Islet of Langerhans (tissue), 1 donor: ENCODE measurements at regions not wholly inside any gene's neighbourhood (a gene's known extent, or its start where the extent isn't known, plus 50 kb on each side); places are given as distances from the start of the nearest gene placed in this dataset.
A peak's percentile ranks its signal among the peaks of the same experiment; 100 is the strongest.

Experiments used
- FAIRE-seq: peaks from one replicate; lab custom pipeline; 2011; peaks lifted over from hg19 to GRCh38; lab: Jason Lieb, UNC

DNA sequence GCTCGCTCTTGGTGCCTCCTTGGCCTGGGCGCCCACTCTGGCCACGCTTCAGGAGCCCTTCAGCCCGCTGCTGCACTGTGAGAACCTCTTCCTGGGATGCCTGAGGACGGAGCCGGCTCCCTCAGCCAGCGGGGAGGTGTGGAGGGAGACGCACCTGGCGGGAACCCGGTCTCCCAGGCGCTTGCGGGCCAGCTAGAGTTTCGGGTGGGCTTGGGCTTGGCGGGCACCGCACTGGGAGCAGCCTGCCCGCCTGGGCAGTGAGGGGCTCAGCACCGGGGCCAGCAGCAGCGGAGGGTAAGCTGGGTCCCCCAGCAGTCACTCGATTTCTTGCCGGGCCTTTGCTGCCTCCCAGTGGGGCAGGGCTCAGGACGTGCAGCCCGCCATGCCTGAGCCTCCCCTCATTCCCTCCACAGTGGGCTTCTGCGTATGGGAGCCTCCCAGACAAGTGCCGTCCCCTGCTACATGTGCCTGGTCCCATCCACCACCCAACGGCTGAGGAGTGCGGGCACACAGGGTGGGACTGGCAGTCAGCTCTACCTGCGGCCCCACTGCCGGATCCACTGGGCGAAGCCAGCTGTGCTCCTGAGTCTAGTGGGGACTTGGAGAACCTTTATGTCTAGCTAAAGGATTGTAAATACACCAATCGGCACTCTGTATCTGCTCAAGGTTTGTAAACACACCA, 708.7 kb downstream of the VGLL3 start:
- no peak for FAIRE-seq

DNA sequence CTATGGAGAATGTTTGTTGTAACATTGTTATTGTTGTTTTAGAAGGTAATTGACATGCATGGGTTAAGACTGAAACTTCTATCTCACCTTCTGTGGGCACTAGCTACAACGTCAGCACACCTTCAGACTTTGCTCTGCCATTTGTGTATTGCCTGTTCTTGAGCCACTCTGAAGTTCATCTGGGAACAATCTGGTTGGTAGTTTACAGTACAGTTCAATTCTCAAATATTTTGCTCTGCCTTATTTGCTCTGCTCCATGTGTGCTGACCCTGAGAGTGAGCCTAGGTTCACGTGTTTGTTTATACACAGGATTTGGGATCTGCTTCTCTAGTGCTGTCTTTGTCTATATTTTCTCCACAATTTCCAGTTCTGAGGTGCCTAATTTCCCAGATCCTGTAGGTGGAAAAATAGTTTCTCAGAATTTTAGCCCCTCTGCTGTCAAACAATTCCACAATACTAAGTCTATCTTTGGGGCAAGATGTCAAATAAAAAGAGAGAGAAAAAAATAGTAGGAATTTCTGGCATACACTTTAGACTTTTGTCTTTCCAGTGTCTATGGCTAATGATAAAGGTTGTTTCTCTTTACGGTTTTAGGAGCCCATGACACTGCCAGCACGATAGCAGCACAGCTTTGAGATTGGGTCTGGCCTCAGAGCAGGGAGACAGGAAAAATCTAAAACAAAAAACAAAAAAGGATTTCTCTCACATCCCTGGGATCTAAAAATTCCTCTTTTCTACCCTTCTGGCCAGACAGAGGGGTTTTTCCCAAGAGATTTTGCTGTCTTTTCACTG, 721.4 kb downstream of the VGLL3 start:
- no peak for FAIRE-seq

DNA sequence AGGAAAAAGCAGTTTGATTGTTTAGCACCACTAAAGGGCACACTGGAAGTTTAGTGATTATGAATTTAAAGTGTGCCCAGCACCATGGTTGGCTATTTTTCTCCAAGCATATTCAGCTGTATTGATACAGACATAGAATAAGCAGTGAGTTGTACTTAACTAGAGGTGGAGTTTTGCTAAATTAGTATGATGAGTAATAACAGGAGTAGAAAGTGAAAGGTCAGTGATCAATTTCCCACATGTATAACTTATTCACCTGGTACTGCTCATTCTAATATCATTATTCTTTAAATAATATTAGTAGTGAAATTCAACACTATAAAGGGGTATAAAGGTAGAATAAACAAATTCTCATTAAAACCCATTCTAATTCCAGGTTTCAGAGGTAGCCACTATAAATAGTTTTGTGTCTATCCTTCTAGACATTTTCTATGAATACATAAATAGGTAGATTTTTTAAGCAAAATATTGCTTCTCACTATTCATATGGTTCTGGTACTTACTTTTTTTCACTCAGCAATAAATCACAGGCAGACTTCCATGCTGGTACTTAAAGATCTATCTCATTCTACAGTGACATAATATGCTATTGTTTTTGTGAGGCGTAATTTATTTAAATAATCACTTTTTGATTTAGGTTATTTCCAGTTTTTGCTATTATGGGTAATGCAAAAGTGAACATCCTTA, 732.9 kb downstream of the VGLL3 start:
- no peak for FAIRE-seq

DNA sequence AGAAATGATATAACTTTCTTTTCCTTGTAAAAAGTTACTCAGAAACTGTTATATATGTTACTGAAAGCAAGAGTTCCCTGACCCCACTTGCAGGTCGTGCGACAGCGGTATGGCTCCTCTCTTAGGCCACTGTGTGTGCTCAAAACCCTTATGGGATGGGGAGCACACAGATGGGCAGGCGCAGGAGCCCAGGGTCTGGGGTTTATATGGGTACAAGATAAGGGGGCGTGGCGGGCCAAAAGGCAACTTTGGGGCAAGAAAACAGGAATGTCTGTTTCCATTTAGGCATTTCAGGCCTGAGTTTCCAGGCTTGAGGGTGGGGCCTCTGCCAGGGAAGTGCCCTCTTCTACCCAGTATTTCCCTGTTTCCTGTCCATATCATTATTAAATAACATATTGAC, 736.5 kb downstream of the VGLL3 start:
- FAIRE-seq = no peak

DNA sequence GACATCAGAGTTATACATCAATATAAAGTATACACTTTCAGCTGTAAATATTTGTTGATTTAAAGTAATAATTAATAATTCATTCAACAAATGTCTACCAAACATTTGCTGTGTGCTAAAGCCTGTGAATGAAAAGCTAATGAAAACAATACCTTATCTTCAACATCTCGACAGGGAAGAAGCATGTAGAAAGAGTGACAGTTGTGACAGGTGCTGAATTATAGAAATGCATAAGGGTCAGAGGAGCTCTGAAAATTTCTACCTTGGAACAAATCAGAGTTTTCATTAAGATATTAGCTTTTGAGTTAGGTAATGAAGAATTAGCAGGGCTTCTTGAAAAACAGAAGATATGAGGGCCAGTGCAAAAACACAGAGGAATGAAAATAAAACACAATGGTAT, 739.2 kb downstream of the VGLL3 start:
- no peak for FAIRE-seq

DNA sequence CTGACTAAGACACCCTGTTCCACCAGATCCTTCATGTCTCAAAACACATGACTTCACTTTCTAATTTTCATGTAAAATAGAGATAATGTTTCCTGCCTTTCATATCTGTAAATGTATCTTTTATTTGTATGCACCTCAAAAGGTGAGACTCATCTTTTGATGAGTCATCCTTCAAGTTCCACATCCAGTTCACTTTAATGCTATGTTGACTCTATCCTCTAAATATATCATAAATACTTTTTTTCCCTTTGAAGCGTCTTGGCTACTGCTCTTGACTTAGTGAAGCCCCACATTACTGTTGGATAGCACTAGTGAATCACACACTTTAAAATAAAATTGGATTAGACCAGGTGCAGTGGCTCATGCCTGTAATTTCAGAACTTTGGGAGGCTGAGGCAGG, 741.1 kb downstream of the VGLL3 start:
- no peak for FAIRE-seq

DNA sequence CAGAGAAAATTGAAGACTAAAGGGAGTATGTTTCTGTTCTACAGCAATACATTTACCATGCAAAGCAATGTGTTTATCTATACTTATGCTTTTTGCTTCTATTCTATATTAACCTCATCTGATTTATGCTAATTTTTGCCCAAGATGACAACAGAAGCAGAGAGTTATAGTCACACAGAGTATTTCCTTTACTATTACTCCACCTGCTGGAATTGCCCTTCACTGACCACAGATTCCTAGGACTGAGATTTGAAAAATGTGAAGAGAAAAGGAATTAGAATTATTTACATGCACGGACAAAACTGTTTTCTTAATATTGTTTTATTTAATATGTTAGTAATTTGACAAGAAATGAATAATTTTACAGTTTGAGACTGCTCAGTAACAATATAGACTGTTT, 745.6 kb downstream of the VGLL3 start:
- peak; percentile 79 for FAIRE-seq

DNA sequence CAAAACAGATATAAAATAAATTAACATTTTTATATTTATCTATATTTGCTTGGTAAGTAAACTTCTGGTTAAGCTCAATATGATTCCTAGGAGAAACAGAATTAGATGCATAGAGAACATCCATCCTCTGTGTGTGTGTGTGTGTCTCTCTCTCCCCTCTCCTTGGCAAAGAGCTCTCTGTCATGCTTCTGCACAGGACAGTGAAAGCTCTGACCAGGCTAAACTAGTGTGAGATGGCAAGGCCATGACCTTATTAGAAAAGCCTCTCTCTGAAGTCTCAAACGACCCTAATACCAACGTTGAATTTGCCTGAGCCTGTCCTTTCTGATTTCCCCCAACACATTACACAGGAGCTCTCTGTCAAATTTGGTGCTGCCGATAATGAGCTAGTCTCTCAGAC, 746.0 kb downstream of the VGLL3 start:
- FAIRE-seq = no peak

DNA sequence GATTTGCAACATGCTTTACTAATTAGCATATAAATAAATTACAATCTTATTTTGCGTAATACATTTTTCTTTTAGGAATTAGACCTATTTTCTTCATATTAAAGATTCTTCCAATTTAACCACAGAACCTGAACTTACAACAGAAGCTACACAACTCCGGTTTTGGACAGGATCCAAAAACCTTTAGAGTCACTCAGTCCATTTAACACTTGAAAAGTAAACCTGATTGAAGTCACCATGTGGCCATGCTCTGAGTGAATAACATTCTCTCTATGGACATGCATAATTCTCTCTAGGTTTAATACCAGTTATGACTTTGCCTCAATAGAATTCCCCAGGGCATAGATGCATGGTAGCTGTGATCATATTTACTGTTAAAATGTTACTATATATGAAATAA, 751.0 kb downstream of the VGLL3 start:
- no peak for FAIRE-seq

DNA sequence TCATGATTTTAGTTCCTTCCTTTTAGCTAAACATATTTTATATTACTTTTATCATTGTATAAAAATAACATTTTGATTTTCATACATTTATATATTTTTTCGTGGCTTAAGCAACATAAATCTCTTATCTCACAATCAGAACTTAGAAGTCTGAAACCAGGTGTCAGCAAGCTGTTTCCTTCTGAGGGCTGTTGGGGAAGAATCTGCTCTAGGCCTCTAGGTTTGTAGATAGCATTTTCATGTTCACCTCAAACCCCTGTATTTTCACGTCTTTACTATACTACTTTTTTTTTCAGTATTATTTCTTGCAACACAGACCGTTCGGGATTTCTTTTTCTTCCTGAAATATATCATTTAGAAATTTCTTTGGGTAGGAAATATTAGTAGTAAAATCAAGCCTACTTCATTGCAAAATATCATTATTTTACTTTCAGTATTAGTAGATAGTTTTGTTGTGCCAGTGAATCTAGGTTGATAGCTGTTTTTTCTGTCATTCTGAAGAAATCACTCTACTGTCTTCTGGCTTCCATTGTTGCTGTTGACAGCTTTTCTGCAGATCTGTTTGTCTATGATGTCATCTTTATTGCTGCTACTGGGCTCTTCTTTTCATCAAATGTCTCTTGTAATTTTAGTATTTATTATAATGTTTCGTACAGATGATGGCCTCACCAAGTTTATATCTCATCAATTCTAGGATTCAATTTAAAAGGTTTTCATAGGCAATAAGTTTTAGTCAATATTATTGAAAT, 756.3 kb downstream of the VGLL3 start:
- no peak for FAIRE-seq

DNA sequence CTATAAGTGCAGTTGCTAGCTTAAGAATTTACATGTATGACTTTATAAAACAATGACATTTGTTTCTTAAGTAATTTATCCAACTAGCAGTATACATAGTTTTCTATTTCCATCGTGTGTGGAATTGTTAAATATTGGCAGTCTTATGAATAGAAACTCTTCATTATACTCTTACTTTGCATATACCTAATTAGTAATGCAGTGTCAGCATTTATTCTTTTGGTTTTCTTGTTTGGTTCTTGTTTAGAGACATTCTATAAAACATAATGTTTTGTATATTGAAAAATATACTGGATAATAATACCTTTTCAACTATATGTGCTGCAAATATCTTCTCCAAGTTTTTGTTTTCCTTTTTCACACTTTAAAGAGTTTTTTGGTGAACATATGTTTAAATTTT, 760.2 kb downstream of the VGLL3 start:
- no peak for FAIRE-seq

DNA sequence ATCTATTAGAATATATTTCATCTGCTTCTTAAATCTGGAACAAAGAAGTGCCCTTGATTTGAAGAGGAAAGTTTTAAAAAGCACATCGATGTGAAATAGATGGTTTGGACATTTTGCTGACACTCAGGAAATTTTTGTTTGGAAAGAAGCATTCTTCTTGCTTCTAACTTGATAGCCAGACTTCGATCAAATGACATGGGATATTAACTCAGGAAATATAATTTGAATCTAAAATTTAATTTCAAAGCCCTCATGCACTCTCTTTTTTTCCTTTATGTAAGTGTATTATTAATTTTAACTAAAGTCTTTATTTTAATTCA, 761.2 kb downstream of the VGLL3 start:
- no peak for FAIRE-seq

DNA sequence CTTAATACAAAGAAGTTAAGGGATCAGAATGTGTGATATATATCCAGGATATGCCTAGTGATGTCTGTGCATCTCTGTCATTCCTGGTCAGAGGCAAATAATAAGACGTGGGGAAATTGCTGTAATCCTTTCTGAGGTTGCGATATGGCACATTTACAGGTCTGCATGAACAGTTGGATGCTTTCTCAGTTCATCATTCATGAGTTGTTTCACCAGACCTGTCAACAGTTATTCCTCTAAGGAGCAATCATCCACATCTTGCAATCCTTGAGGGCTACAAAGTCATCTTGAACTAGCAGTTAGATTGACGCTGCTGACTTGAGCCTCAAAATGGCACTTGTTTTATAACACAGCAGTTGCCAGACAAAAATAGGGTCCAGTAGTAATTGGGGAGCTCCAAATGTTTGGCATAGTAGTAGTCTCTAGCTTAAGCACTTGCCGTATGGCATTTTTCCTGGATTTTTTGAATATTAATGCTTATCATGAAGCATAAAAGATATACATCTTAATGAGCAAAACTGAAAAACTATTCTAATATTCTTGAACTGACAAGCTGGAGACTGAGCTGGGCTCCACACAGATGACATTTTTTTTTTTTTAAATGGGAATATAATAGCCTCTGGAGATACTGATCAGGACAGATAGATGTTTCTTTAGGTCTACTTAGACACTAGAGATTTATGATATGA, 761.7 kb downstream of the VGLL3 start:
- FAIRE-seq = no peak

DNA sequence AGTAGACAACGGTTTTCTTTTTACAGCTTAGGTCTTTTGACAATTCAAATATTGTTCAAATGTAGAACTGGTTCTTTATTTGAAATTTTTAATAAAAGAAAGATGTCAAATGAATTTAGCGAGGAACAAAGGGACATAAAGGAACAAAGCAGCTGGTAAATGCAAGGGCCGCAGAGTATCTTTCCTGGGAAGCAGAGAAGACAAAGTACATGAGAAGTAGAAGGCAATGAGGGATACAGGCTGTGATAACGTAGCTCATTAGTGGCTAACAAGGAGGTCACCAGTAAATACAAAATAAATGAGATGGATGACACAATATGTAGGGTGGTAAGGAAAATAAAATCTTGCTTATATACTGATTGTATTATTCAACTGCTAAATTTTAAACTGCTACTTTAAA, 762.8 kb downstream of the VGLL3 start:
- no peak for FAIRE-seq

DNA sequence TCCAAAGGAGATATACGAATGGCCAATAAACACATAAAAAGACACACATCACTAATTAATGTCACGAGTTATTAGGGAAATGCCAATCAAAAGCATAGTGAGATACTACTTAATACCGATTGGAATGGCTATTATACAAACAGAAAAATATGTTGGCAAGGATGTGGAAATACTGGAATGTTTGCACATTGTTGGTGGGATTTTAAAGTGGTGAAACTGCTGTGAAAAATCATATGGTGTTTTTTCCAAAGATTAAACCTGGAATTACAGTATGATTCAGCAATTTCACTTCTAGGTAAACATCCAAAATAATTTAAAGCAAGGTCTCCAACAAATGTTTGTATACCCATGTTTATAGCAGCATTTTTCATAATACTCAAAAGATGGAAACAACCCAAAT, 765.5 kb downstream of the VGLL3 start:
- no peak for FAIRE-seq

DNA sequence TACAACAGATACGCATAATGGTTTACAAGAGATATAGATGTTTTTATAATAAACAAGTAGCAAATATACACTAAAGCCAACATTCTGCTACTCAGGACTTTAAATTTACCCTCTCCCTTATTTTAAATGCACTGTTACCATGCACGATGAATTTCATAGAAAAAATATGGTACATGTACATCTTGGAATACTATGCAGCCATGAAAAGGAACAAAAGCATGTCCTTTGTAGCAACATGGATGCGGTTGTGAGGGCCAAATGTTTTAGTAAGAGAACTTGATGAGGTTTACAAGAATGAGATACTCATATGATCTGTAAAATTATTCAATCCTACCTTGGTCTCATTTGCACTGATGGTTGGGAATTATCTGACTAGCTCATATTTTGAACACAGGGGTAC, 769.3 kb downstream of the VGLL3 start:
- no peak for FAIRE-seq

DNA sequence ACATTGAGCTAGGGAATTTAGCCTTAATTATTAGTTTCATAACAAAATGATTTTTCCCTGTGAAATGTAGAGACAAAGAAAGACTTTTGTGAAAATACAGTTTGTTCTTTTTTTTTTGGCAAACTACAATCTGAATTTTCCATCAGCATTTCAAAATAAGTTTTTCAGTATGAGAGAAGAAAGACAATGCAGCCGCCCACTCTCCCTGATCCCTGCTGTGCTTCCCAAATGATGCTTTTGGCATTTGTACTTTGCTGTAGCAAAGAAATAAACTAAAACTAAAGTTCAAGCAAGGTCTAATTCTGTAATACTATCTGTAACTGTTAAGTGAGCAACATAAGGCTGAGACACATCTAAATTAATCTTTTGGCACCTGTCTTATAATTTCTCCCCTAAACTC, 782.2 kb downstream of the VGLL3 start:
- FAIRE-seq = no peak

DNA sequence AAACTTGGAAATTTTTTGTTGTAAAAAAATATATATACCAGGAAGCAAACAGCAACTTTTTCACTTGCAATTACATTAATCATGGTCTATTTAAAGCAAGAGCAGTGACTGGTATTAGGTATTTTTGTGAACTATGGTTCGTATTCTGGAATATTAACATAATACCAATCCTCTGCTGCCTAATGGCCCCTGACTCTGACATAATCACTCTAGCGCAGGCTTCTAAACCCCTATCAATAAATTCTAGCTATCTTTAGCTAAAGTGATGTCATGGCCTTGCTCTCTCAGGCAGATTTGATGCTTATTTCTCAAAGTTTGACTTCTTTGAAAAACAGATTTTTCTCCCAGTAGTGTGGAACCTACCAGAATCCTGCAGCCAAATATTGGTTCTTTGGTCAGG, 808.3 kb downstream of the VGLL3 start:
- no peak for FAIRE-seq

DNA sequence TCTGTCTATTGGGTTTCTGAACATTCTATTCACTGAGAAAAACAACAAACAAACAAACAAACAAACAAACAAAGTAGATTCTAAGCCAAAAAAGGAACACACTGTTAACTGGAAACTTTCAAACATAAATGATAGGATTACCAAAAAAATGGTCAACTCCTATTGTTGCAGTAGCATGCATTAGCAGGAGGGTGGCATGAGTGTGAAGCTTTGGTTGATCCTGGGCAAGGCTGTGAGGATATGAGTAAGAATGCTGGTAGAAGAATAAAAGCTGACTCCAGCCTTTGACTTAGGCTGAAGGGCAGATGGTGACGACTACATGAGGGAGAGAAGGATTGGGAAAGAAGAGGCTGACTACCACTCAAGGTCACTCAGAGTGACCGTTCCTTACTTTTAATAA, 810.3 kb downstream of the VGLL3 start:
- FAIRE-seq = no peak

DNA sequence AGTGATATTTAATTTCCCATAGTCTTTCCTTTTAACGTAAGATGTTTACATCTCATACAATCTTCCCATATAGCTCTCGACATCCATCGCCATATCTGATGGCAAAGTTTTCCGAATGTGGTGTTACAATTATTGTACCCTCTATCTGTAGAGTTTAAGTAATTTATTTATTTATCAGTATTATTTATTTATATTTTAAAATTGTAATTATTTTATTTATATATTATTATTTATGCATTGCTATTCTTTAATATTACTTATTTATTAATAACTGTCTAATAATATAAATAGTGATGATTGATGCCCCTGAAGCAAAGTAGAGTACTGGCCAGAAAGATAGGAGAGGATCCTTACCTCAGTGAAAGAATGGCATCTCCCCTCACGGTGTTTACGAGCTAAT, 812.9 kb downstream of the VGLL3 start:
- no peak for FAIRE-seq

DNA sequence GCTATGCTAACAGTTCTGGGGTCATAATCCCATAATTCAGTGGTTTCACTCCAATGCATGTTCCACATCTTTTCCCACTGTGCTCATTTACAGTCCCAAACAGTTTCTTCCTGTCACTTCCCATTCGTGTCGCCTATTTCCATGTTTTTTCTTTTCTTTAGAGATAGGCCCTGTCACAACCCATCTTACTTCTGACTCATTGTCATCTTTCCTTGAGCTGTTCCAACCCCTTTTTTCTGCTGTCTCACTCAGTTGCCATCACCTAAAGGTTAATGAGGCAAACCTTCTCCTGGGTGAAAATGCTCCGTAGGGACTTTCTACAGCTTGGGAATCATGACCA, 814.5 kb downstream of the VGLL3 start:
- no peak for FAIRE-seq

DNA sequence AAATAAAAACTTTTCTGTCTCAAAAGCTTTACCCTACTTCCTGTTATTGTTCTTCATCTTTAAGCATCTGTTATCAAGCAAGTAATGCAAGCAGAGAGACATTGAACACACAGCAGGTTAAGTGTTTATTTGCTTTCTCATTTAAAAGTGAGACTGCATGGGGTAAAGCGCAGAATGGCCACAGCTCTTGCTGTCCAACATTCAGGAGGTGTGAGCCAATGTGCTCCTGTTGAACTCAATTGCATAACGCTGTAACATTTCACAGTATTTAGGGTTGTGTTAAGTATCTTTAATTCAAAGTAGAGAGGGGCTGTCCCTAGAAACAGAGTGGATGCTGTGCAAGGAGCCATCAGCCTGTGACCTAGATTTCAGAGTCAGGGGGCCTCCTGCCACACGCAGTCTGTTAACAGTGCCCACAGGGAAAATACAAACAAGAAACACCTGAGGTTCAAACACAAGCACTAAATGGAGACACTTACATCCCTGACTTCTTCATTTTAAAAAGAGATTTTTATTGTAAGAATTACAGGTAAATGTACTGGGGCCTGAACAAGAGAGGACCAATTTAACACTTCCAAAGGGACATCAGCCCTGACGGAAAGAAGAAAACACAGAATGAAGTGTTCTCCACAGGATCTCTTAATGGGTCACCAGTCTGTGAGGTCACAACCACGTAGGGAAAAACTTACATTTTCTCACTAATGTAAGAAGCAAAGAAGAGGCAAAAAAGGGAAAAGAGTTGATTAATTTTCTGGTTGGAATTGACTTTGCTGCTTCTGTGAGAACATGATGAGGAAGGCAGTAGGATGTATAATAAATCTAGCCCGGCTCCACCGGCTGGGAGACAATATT, 815.1 kb downstream of the VGLL3 start:
- no peak for FAIRE-seq
